LNCAP (cell line): ENCODE measurements at regions not wholly inside any gene's neighbourhood (a gene's known extent, or its start where the extent isn't known, plus 50 kb on each side); places are given as distances from the start of the nearest gene placed in this dataset.

ENCODE experiments used
- CTCF ChIP-seq: fragments of 450-650 bp; IDR thresholded peaks from 2 replicates; pipeline ENCODE4 v1.5.1; 2017; ENCODE audit warnings: mild to moderate bottlenecking

GRCh38 chr13:95438297-95438696 lies 114.2 kb upstream of the CLDN10 start:
- no peak for TF ChIP-seq CTCF

- TF ChIP-seq CTCF, result no peak
Observed at GRCh38 chr13:95440441-95441088, 112.0 kb upstream of the CLDN10 start.

- TF ChIP-seq CTCF, result no peak
Observed at GRCh38 chr13:95441326-95441725, 111.2 kb upstream of the CLDN10 start.

- TF ChIP-seq CTCF, result no peak
Observed at GRCh38 chr13:95444006-95444730, 108.4 kb upstream of the CLDN10 start.

GRCh38 chr13:95445131-95445530 lies 107.4 kb upstream of the CLDN10 start:
- TF ChIP-seq CTCF, result no peak

GRCh38 chr13:95447814-95448213 lies 104.7 kb upstream of the CLDN10 start:
- TF ChIP-seq CTCF, result no peak

GRCh38 chr13:95451656-95452055 lies 100.9 kb upstream of the CLDN10 start:
- TF ChIP-seq CTCF, result no peak
